ENCODE measurements at regions not wholly inside any gene's neighbourhood (a gene's known extent, or its start where the extent isn't known, plus 50 kb on each side); places are given as distances from the start of the nearest gene placed in this dataset.

DNA sequence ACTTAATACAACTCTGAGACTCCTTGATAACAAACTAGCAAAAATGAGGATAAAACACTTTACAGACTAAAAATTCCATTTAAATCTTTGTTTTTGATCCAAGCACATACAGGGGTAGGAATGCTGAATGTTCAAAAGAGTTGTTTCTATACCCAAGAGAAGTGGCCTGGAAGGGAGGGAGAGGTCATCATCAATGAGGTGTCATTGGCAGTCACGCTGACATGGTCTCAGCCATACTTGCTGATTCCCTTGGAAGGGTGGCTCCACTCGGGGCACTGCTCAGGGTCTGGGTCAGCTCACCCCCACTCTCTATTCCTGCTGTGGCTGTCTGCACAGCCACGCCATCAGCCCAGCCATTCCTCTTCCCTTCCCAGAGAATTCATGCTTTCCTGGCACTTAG is 105.2 kb upstream of the PELI1 start:
- no peak for TF ChIP-seq POLR2A (IDR thresholded peaks at IDR 0.05)
- TF ChIP-seq, protein P1, sequence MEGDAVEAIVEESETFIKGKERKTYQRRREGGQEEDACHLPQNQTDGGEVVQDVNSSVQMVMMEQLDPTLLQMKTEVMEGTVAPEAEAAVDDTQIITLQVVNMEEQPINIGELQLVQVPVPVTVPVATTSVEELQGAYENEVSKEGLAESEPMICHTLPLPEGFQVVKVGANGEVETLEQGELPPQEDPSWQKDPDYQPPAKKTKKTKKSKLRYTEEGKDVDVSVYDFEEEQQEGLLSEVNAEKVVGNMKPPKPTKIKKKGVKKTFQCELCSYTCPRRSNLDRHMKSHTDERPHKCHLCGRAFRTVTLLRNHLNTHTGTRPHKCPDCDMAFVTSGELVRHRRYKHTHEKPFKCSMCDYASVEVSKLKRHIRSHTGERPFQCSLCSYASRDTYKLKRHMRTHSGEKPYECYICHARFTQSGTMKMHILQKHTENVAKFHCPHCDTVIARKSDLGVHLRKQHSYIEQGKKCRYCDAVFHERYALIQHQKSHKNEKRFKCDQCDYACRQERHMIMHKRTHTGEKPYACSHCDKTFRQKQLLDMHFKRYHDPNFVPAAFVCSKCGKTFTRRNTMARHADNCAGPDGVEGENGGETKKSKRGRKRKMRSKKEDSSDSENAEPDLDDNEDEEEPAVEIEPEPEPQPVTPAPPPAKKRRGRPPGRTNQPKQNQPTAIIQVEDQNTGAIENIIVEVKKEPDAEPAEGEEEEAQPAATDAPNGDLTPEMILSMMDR (IDR thresholded peaks at IDR 0.05) = no peak
